WTC11 (cell line): ENCODE measurements at regions not wholly inside any gene's neighbourhood (a gene's known extent, or its start where the extent isn't known, plus 50 kb on each side); places are given as distances from the start of the nearest gene placed in this dataset.

ENCODE experiments used
- ATAC-seq: fragments of 200-7000 bp; cut with Tn5 transposase; 2 replicates; pipeline ENCODE4 v1.10.0; 2021; ENCODE audit warnings: mild to moderate bottlenecking, moderate library complexity
- CTCF ChIA-PET: fragments of 300-600 bp; sonication (Branson Sonifier 250); formaldehyde crosslinking; loops from one replicate; lab custom pipeline; 2021; ENCODE audit warnings: antibody characterized with exemption; lab: Charles Lee
- POLR2A ChIA-PET: fragments of 350-600 bp; sonication (Branson Sonifier 250); formaldehyde crosslinking; loops from one replicate; lab custom pipeline; 2021; ENCODE audit warnings: antibody characterized with exemption; lab: Charles Lee
- DNase-seq: peaks from one replicate; pipeline ENCODE4 v3.0.0; 2021; ENCODE audit warnings: low spot score
- H3K27ac Mint-ChIP-seq: 2 replicates; pipeline ENCODE4 v1.8.0; 2021; ENCODE audit warnings: mixed read lengths
- H3K27me3 Mint-ChIP-seq: 2 replicates; pipeline ENCODE4 v1.8.0; 2021; ENCODE audit warnings: low read depth, mild to moderate bottlenecking, moderate library complexity, mixed read lengths
- H3K36me3 Mint-ChIP-seq: 2 replicates; pipeline ENCODE4 v1.8.0; 2021; ENCODE audit warnings: mixed read lengths
- H3K4me1 Mint-ChIP-seq: 2 replicates; pipeline ENCODE4 v1.8.0; 2022; ENCODE audit warnings: mixed read lengths
- H3K4me3 Mint-ChIP-seq: 2 replicates; pipeline ENCODE4 v1.8.0; 2021; ENCODE audit warnings: mild to moderate bottlenecking, moderate library complexity, mixed read lengths
- H3K9me3 Mint-ChIP-seq: 2 replicates; pipeline ENCODE4 v1.8.0; 2021; ENCODE audit warnings: mixed read lengths
- CDX4 ChIP-seq: fragments of 250-450 bp; sonication (Bioruptor Pico); IDR thresholded peaks from 2 replicates; pipeline ENCODE4 v1.9.0; 2021; ENCODE audit warnings: moderate library complexity, mild to moderate bottlenecking, inconsistent platforms, borderline replicate concordance
- ELF4 ChIP-seq: sonication (generic); formaldehyde crosslinking; IDR thresholded peaks from 2 replicates; pipeline ENCODE4 v1.8.1; 2022; ENCODE audit warnings: low read depth, mild to moderate bottlenecking, moderate library complexity, missing genetic modification reagents
- FOXK1 ChIP-seq: sonication (generic); formaldehyde crosslinking; IDR thresholded peaks from 2 replicates; pipeline ENCODE4 v1.8.0; 2022; ENCODE audit warnings: mild to moderate bottlenecking, moderate library complexity, missing genetic modification reagents
- MAX ChIP-seq: sonication (generic); formaldehyde crosslinking; IDR thresholded peaks from 2 replicates; pipeline ENCODE4 v1.8.0; 2022; ENCODE audit warnings: mild to moderate bottlenecking, missing genetic modification reagents
- MLX ChIP-seq: sonication (generic); formaldehyde crosslinking; IDR thresholded peaks from 2 replicates; pipeline ENCODE4 v1.8.1; 2023; ENCODE audit warnings: mild to moderate bottlenecking, missing genetic modification reagents, moderate library complexity
- MXD4 ChIP-seq: fragments of 250-450 bp; sonication (Bioruptor Pico); IDR thresholded peaks from 2 replicates; pipeline ENCODE4 v1.8.0; 2021; ENCODE audit warnings: mild to moderate bottlenecking, moderate library complexity, borderline replicate concordance
- MYBL2 ChIP-seq: sonication (generic); formaldehyde crosslinking; IDR thresholded peaks from 2 replicates; pipeline ENCODE4 v1.8.1; 2023; ENCODE audit warnings: mild to moderate bottlenecking, moderate library complexity, missing genetic modification reagents
- NFYB ChIP-seq: sonication (generic); formaldehyde crosslinking; conservative IDR thresholded peaks from 2 replicates; pipeline ENCODE4 v1.8.0; 2022; ENCODE audit warnings: low read depth, missing genetic modification reagents
- NR3C1 ChIP-seq: sonication (generic); formaldehyde crosslinking; conservative IDR thresholded peaks from 2 replicates; pipeline ENCODE4 v1.8.1; 2023; ENCODE audit warnings: low read depth, mild to moderate bottlenecking, missing genetic modification reagents
- TCF7 ChIP-seq: sonication (generic); formaldehyde crosslinking; IDR thresholded peaks from 2 replicates; pipeline ENCODE4 v1.8.0; 2022; ENCODE audit warnings: mild to moderate bottlenecking, low read depth, missing genetic modification reagents, moderate library complexity
- TEAD1 ChIP-seq: sonication (generic); formaldehyde crosslinking; IDR thresholded peaks from 2 replicates; pipeline ENCODE4 v1.8.0; 2022; ENCODE audit warnings: mild to moderate bottlenecking, missing genetic modification reagents
- USF2 ChIP-seq: sonication (generic); formaldehyde crosslinking; IDR thresholded peaks from 2 replicates; pipeline ENCODE4 v1.8.1; 2023; ENCODE audit warnings: mild to moderate bottlenecking, missing genetic modification reagents, moderate library complexity
- ZNF232 ChIP-seq: sonication (generic); formaldehyde crosslinking; IDR thresholded peaks from 2 replicates; pipeline ENCODE4 v1.8.0; 2022; ENCODE audit warnings: mild to moderate bottlenecking, missing genetic modification reagents
- ZNF281 ChIP-seq: sonication (generic); formaldehyde crosslinking; IDR thresholded peaks from 2 replicates; pipeline ENCODE4 v1.8.0; 2023; ENCODE audit warnings: mild to moderate bottlenecking, missing genetic modification reagents
- ZNF423 ChIP-seq: fragments of 250-450 bp; sonication (Bioruptor Pico); IDR thresholded peaks from 2 replicates; pipeline ENCODE4 v2.1.2; 2022; ENCODE audit warnings: mild to moderate bottlenecking, moderate library complexity
- ZSCAN18 ChIP-seq: fragments of 250-450 bp; sonication (Bioruptor Pico); IDR thresholded peaks from 2 replicates; pipeline ENCODE4 v2.1.2; 2022; ENCODE audit warnings: mild to moderate bottlenecking, moderate library complexity
- TF ChIP-seq, protein P1 (sequence below): fragments of 250-450 bp; sonication (Bioruptor Pico); conservative IDR thresholded peaks from 2 replicates; pipeline ENCODE4 v1.9.0; 2021; ENCODE audit warnings: mild to moderate bottlenecking
- TF ChIP-seq, protein P2 (sequence below): sonication (generic); formaldehyde crosslinking; IDR thresholded peaks from 2 replicates; pipeline ENCODE4 v1.8.0; 2023; ENCODE audit warnings: missing genetic modification reagents, mild to moderate bottlenecking, borderline replicate concordance

DNA sequence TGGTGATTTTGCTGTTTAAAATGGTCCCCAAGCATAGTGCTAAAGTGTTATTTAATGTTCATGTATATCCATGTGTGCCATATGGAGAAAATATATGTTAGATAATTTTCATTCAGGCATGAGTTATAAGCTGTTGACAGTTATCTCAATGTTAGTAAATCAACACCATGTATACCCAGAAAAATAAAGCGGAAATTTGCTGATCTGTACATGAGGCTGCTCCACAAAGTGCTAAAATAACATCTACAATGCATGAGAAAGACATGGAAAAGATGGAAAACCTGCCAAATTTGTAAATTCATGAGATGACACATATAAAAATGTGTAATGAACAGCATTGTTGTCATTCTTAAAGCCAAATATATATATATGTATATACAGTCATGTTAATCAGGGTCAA is 1199.2 kb downstream of the FSCB start:
- H3K36me3 Mint-ChIP-seq, result no peaks in the 10 kb centered on the region
- no peaks in the 10 kb centered on the region for H3K27me3 Mint-ChIP-seq
- DNase-seq (no peak), ATAC-seq (no peak)
- TF ChIP-seq ZNF423 (CRISPR knock-in tag), result no peak
- TF ChIP-seq TCF7 (CRISPR knock-in tag), result no peak
- no peak for TF ChIP-seq ZSCAN18 (CRISPR knock-in tag)
- no peak for TF ChIP-seq ELF4 (CRISPR knock-in tag)
- TF ChIP-seq, protein P1, sequence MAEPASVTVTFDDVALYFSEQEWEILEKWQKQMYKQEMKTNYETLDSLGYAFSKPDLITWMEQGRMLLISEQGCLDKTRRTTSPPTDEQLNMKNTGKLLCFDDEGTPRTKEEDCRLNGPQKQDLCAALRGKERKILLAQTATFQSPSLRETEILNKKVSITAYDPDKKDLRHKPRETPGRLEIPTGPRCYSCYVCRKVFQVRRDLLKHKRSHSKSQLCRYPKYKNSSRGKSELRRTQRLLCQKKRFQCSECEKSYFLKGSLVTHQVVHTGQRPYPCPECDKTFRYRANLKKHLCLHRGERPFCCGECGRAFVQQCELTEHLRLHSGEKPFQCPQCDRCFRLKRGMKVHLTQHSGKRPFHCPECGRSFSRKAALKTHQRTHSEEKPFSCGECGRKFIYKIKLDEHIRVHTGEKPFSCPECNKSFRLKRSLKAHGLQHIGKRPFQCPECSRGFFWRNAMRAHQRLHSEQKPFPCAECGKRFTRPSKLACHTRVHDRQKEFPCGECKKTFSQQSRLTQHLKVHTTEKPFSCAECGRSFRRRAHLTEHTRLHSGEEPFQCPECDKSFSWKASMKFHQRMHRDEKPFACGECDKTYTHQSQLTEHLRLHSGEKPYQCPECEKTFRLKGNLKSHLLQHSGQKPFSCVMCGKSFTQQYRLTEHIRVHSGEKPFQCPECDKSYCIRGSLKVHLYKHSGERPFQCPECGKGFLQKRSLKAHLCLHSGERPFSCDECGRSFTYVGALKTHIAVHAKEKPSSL (CRISPR knock-in tag), result no peak
- CTCF ChIA-PET, result no interaction called here
- no peaks in the 10 kb centered on the region for H3K9me3 Mint-ChIP-seq
- H3K4me1 Mint-ChIP-seq, result peaks cover 7% of the 10 kb centered on the region
- no peak overlapping the region for H3K4me3 Mint-ChIP-seq
- H3K27ac Mint-ChIP-seq, result no peak overlapping the region
- POLR2A ChIA-PET, result no interaction called here

- ChIA-PET POLR2A (no interaction called here), CTCF (no interaction called here)
- TF ChIP-seq ZNF232 (CRISPR knock-in tag) (no peak), USF2 (CRISPR knock-in tag) (no peak)
- Mint-ChIP-seq H3K27ac (no peak overlapping the region), H3K27me3 (no peaks in the 10 kb centered on the region), H3K9me3 (no peaks in the 10 kb centered on the region), H3K4me1 (no peaks in the 10 kb centered on the region), H3K4me3 (no peak overlapping the region), H3K36me3 (no peaks in the 10 kb centered on the region)
- DNase-seq (no peak), ATAC-seq (no peak)
Measured at GRCh38 chr14:43306053-43306452, 1201.0 kb downstream of the FSCB start.

DNA sequence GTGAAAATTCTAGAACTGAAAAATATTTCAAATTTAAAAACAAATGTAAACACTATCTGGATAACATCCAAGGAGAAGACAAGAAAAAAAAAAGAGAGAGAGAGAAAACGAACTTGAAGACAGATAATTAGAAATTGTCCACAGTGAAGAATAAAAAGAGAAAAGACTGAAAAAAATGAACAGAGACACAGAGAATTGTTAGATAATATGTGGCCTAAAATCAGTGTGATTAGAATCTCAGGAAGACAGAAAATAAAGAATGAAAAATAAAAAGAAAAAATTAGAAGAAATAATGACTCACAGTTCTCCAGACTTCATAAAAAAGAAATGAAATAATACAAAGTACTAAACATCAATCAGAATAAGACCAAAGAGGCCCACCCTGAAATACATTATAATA is 1209.3 kb downstream of the FSCB start:
- Mint-ChIP-seq H3K4me3 (no peak overlapping the region), H3K36me3 (no peaks in the 10 kb centered on the region), H3K27me3 (no peaks in the 10 kb centered on the region), H3K27ac (no peak overlapping the region), H3K4me1 (no peaks in the 10 kb centered on the region), H3K9me3 (no peaks in the 10 kb centered on the region)
- ATAC-seq (no peak), DNase-seq (no peak)
- ChIA-PET POLR2A (no interaction called here), CTCF (no interaction called here)
- no peak for TF ChIP-seq CDX4 (CRISPR knock-in tag)
- no peak for TF ChIP-seq MAX (CRISPR knock-in tag)
- TF ChIP-seq ELF4 (CRISPR knock-in tag), result no peak
- no peak for TF ChIP-seq NR3C1 (CRISPR knock-in tag)
- no peak for TF ChIP-seq NFYB (CRISPR knock-in tag)
- no peak for TF ChIP-seq MLX (CRISPR knock-in tag)
- TF ChIP-seq TEAD1 (CRISPR knock-in tag), result no peak
- no peak for TF ChIP-seq FOXK1 (CRISPR knock-in tag)
- TF ChIP-seq, protein P2, sequence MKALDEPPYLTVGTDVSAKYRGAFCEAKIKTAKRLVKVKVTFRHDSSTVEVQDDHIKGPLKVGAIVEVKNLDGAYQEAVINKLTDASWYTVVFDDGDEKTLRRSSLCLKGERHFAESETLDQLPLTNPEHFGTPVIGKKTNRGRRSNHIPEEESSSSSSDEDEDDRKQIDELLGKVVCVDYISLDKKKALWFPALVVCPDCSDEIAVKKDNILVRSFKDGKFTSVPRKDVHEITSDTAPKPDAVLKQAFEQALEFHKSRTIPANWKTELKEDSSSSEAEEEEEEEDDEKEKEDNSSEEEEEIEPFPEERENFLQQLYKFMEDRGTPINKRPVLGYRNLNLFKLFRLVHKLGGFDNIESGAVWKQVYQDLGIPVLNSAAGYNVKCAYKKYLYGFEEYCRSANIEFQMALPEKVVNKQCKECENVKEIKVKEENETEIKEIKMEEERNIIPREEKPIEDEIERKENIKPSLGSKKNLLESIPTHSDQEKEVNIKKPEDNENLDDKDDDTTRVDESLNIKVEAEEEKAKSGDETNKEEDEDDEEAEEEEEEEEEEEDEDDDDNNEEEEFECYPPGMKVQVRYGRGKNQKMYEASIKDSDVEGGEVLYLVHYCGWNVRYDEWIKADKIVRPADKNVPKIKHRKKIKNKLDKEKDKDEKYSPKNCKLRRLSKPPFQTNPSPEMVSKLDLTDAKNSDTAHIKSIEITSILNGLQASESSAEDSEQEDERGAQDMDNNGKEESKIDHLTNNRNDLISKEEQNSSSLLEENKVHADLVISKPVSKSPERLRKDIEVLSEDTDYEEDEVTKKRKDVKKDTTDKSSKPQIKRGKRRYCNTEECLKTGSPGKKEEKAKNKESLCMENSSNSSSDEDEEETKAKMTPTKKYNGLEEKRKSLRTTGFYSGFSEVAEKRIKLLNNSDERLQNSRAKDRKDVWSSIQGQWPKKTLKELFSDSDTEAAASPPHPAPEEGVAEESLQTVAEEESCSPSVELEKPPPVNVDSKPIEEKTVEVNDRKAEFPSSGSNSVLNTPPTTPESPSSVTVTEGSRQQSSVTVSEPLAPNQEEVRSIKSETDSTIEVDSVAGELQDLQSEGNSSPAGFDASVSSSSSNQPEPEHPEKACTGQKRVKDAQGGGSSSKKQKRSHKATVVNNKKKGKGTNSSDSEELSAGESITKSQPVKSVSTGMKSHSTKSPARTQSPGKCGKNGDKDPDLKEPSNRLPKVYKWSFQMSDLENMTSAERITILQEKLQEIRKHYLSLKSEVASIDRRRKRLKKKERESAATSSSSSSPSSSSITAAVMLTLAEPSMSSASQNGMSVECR (CRISPR knock-in tag), result no peak
- no peak for TF ChIP-seq MYBL2
- TF ChIP-seq MXD4, result no peak
- no peak for TF ChIP-seq ZNF281 (CRISPR knock-in tag)
